ENCODE measurements at regions not wholly inside any gene's neighbourhood (a gene's known extent, or its start where the extent isn't known, plus 50 kb on each side); places are given as distances from the start of the nearest gene placed in this dataset.

DNA sequence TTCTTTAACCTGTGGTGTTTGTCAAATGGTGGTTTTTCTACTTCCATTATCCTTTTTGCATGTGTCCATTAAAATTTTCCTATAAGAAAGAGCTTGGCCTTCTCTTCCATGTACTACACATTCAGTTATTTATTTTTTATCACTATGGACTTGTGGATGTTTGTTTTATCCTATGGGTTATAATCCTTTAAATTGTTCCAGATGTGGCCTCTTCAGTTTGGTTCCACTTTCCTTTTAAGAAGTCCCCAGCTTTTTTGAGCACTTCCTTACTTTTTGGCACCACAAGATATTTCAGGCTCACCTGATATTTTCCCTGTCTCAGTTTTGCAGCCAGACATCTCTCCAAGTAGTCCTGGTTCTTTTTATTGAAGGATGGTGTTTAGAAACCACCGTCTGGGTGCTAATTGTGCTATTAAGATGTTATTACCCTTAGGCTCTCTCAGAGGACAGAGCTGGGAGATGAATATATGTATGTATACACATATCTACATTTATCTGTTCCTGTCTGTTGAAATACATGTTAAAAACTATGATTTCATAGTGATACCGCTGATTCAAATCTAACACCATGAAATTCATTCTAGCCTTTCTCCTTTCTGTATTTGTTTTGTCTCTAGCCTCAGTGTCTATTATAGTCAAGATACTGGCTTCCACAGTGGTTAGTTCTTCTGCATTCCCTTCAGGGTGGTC lies 408.5 kb upstream of the RGS6 start:
- no peak for DNase-seq

- DNase-seq = no peak
Observed at GRCh38 chr14:71524320-71524982, 407.8 kb upstream of the RGS6 start.

- DNase-seq = no peak
Observed at GRCh38 chr14:71525663-71526221, 406.5 kb upstream of the RGS6 start.

DNA sequence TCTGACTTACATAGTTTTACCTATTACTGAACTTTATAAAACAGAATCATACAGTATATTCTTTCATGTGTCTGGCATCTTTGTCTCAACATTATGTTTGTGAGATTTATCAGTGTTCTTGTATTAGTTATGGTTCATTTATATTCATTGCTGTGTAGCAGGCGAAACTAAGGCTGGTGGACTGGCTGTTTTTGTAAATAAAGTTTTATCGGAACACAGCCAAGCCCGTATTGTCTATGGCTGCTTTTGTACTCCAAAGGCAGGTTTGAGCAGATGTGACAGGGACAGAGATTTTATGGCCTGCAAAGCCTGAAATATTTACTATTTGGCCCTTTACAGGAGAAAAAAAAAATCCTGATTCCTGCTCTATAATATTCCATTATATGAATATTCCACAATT lies 405.8 kb upstream of the RGS6 start:
- DNase-seq = no peak

- no peak for DNase-seq
Observed at GRCh38 chr14:71527838-71528237, 404.4 kb upstream of the RGS6 start.

- no peak for DNase-seq
Observed at GRCh38 chr14:71529848-71530247, 402.4 kb upstream of the RGS6 start.

DNA sequence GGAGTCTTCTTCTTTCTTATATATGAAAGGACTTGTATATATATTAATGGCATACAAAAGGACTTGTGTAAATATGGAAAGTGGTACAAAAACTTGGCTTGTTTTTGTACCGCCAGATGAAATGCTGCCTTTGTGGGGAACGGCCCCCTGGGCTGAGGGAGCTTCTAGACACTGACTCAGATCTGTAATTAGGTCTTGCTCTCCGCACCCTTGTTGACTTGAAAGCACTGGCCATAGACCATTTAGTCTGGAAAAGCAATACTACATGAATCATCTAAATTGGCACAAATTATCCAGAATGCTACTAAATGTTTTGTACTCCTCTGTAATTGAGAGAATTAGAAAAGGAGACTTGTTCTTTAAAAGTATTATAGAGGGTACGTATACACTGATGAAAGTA lies 399.9 kb upstream of the RGS6 start:
- no peak for DNase-seq

GRCh38 chr14:71532790-71533189 lies 399.4 kb upstream of the RGS6 start:
- DNase-seq = no peak

DNA sequence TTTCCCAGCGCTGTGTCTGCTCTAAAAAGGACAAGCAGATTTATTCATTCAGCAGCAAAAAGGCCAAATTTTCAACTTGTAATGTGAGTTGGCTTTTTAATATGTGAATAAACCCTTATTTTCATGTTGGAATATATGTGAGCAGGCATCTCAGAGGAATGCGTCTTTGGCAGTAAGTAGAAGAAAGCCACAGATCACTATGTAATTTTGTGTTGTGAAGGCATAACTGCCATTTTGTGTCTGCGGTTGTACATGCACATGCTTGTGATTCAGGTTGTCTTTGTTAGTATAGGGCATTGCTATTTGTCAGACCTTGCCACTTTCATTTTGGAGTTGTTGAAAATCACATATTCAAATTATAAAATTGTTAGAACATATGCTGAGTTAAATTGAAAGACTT lies 398.8 kb upstream of the RGS6 start:
- DNase-seq = no peak

- no peak for DNase-seq
Observed at GRCh38 chr14:71533800-71534199, 398.4 kb upstream of the RGS6 start.

DNA sequence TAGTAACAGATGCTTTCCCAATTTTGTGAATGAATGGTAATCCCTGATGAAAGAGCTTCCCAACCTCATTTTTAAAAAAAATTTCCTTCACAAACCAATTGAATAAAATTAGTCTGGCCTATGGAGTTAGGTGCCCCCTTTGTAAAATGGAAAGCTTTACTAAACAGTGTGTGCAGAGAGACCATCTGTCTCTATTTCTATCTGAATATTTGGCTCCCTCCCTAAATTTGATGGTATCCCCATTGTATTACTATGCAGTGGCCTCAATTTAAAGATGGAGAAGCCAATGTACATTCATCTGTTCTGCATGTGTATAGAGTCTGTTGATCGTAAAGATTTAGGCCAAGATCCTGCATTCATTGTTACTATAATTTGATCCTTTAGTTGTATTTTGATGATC lies 397.7 kb upstream of the RGS6 start:
- no peak for DNase-seq

GRCh38 chr14:71536015-71536740 lies 396.1 kb upstream of the RGS6 start:
- no peak for DNase-seq

GRCh38 chr14:71536927-71537772 lies 395.1 kb upstream of the RGS6 start:
- no peak for DNase-seq

GRCh38 chr14:71538288-71538687 lies 393.9 kb upstream of the RGS6 start:
- DNase-seq = no peak

DNA sequence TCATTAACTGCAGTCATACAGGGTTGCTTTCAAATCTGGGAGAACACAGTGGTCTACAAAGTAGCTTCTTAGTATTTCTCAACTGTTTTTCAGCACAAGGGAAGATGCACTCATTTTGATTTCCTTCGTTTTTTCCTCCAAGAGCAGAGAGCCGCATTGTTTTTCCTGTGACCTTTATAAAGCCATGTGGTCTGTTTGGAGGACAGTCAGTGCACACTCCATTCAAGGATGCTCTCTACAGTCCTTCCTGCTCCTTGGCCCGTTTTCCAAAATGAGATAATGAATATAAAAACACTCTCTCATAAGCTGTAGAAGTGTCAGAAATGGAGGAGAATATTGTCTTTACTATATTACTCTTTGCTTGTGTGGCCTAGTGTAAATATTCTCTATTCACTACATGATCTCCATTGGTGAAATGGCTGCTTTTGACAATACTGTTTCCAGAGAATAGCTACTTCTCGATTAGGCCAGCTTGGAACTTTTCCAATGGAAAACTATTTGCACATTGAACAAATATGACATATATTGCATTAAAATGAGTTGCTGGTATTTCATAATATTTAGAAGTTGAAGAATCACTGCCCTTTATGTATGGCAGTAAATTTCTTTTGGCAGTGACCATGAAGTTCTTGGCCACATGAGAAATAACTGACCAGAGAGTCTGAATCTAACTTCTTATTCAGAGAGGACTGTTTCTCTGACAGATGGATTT lies 393.1 kb upstream of the RGS6 start:
- DNase-seq = no peak

- no peak for DNase-seq
Observed at GRCh38 chr14:71539650-71540285, 392.5 kb upstream of the RGS6 start.

GRCh38 chr14:71541271-71541670 lies 391.0 kb upstream of the RGS6 start:
- DNase-seq = no peak

GRCh38 chr14:71541973-71542690 lies 390.1 kb upstream of the RGS6 start:
- DNase-seq = no peak

- DNase-seq = no peak
Observed at GRCh38 chr14:71549421-71550050, 382.7 kb upstream of the RGS6 start.

GRCh38 chr14:71550367-71550766 lies 381.9 kb upstream of the RGS6 start:
- DNase-seq = no peak

Data from hematopoietic multipotent progenitor cell treated with erythropoietin and hydrocortisone succinate and interleukin-3 and kit ligand, for 6 days (in vitro differentiated cells).